HG03571 (cell line): ENCODE measurements at regions not wholly inside any gene's neighbourhood (a gene's known extent, or its start where the extent isn't known, plus 50 kb on each side); places are given as distances from the start of the nearest gene placed in this dataset.
"Not testable (repeated sequence)": the region's sequence is repeated elsewhere in the genome, so short reads cannot be mapped to it uniquely, and the experiment has no call there.

Source experiments
- ATAC-seq: cut with Tn5 transposase; IDR thresholded peaks from one replicate; pipeline ENCODE4 v1.9.1; 2021; ENCODE audit not compliant: unreplicated experiment

DNA sequence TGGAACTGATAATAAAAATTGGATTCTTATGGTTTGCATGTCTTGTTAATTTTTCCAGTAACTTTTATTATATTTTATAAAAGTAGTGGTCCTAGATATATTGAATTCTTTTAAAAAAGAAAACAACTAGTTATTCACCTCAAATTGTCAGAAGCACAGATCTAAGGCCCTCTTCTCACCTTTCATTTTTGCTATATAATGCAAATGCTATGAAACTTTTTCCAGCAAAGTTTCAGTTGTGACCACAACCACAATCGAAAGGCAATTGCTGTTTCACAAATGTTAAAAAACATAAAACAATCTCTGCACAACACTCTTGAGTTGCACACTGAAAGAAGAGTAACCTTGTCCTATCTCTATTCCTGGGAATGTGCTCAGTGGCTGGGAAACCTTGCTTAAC is 479.8 kb upstream of the FLRT2 start:
- ATAC-seq: no peak

- ATAC-seq: no peak
These were observed 477.3 kb upstream of the FLRT2 start for GRCh38 chr14:85052646-85053045.

DNA sequence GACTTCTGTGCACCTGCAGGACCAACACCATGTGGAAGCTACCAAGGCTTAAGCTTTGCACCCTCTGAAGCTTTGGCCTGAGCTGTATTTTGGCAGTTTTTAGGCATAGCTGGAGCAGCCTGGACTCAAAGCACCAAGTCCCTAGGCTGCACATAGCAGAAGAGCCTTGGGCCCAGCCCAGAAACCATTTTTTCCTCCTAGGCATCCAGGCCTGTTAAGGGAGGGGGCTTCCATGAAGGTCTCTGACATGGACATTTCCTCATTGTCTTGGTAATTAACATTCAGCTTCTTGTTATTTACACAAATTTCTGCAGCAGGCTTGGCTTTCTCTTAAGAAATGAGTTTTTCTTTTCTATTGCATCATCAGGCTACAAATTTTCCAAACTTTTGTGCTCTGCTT is 475.8 kb upstream of the FLRT2 start:
- no peak for ATAC-seq

- ATAC-seq: no peak
These were observed 473.7 kb upstream of the FLRT2 start for GRCh38 chr14:85056267-85056666.

- no peak for ATAC-seq
These were observed 472.7 kb upstream of the FLRT2 start for GRCh38 chr14:85057221-85057620.

DNA sequence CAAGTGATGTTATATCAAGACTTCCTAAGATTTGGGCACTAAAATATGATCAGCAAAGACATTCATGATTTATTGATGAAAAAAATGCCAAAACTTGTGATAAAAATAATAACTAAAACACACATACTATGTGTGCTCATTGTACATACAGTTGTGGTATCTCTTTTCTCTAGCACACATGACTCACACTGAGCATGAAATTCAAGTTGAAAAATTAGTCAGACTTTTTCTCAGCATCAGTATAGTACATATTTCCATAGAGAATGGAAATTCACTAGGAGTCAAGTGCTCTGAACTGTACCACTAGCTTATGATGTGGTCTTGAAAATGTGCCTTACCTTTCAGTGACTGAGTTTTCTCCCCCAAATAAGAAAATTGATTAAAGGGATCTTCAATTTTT is 471.8 kb upstream of the FLRT2 start:
- no peak for ATAC-seq

GRCh38 chr14:85060121-85060520 is 469.8 kb upstream of the FLRT2 start:
- no peak for ATAC-seq

GRCh38 chr14:85061256-85061655 is 468.7 kb upstream of the FLRT2 start:
- no peak for ATAC-seq

DNA sequence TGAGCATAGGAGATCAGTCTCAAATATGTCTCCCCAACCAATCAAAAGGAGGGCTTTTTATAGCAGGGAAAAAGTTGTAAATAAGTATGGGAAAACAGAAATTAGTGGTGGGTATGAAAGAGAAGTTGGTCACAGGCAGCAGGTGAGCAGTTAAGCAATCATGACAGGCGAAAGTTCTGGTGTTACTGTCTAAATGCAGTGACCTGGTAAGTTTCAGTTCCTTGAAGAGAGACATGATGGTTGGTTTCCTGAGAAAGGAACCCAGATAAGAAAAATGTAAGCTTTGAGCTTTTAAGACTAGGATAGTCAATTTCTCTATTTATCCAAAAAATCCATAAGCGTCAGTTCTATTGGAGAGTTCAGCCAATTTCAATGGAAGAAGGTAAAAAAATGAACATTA is 466.2 kb upstream of the FLRT2 start:
- ATAC-seq: no peak

DNA sequence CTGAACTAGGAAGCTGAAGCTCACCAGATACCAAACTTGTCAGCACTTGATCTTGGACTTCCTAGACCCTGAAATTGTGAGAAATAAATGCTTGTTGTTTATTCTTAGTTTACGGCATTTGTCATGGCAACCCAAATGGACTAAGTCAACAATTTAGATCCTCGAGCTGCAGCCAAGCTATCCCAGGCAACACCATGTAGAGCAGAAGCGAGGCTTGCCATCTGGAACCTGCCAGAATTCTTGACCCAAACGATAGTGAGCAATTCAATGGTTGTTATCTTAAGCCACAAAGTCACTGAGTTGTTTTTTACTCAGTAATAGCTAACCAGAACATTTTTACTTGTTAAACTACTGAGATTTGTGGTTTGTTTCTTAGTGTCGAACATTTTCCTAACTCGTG is 458.5 kb upstream of the FLRT2 start:
- ATAC-seq: no peak

- ATAC-seq: no peak
These were observed 455.0 kb upstream of the FLRT2 start for GRCh38 chr14:85074955-85075354.

- no peak for ATAC-seq
These were observed 454.1 kb upstream of the FLRT2 start for GRCh38 chr14:85075694-85076476.

GRCh38 chr14:85077716-85078115 is 452.2 kb upstream of the FLRT2 start:
- not testable (repeated sequence) for ATAC-seq

- no peak for ATAC-seq
These were observed 449.9 kb upstream of the FLRT2 start for GRCh38 chr14:85079842-85080730.

- ATAC-seq: no peak
These were observed 445.6 kb upstream of the FLRT2 start for GRCh38 chr14:85084344-85084743.

GRCh38 chr14:85085981-85086380 is 444.0 kb upstream of the FLRT2 start:
- no peak for ATAC-seq

GRCh38 chr14:85087201-85087600 is 442.7 kb upstream of the FLRT2 start:
- ATAC-seq: no peak

GRCh38 chr14:85088192-85088591 is 441.8 kb upstream of the FLRT2 start:
- ATAC-seq: no peak

DNA sequence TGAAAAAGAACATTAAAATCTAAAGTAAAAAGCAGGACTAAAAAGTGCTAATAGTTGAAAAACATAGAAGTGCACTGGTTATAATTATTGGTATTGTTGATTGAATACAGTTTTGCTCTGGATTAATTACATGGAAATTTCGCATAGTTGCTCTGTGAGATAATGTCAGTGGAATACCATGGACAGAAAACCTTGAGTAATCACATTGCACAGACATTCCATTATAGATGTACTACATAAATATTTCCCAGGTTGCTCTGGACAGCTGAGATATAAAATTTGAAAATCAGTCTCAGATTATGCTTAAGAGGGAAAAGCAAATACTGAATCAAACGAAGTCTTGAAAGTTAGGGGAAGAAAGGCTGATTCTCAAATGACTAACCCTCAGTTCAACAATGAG is 439.3 kb upstream of the FLRT2 start:
- ATAC-seq: no peak

- ATAC-seq: no peak
These were observed 436.2 kb upstream of the FLRT2 start for GRCh38 chr14:85093631-85094330.

- no peak for ATAC-seq
These were observed 427.4 kb upstream of the FLRT2 start for GRCh38 chr14:85102591-85102990.

- no peak for ATAC-seq
These were observed 423.4 kb upstream of the FLRT2 start for GRCh38 chr14:85106506-85106905.
